Transverse colon (tissue), 3 donors: ENCODE measurements at regions not wholly inside any gene's neighbourhood (a gene's known extent, or its start where the extent isn't known, plus 50 kb on each side); places are given as distances from the start of the nearest gene placed in this dataset.

Experiments used
- CTCF ChIP-seq, 5 experiments: fragments of 200-600 bp in 3 of 5; fragments of 450-650 bp in 2 of 5; sonication (generic) in 3 of 5; IDR thresholded peaks; 1 replicate in 2 of 5; 2 replicates in 3 of 5; pipeline ENCODE4 v1.5.1; 2016 to 2017; ENCODE audit warnings: antibody characterized with exemption in 5 of 5, inconsistent platforms in 3 of 5, mild to moderate bottlenecking in 2 of 5, moderate library complexity in 1 of 5
- POLR2A ChIP-seq: fragments of 450-650 bp; IDR thresholded peaks from one replicate; pipeline ENCODE4 v1.6.1; 2016; ENCODE audit warnings: antibody characterized with exemption, mild to moderate bottlenecking, moderate library complexity

- no peak for TF ChIP-seq POLR2A
- no peak for TF ChIP-seq CTCF (IDR thresholded peaks at IDR 0.05)
Measured at GRCh38 chrX:57737881-57738280, 57.8 kb upstream of the NLRP2B start.
